SH-SY5Y (cell line): ENCODE measurements at regions not wholly inside any gene's neighbourhood (a gene's known extent, or its start where the extent isn't known, plus 50 kb on each side); places are given as distances from the start of the nearest gene placed in this dataset.

ENCODE experiments used
- GATA2 ChIP-seq: IDR thresholded peaks from 2 replicates; pipeline ENCODE4 v1.6.1; 2011; ENCODE audit warnings: mild to moderate bottlenecking, low read depth, low read length
- GATA3 ChIP-seq: IDR thresholded peaks from 2 replicates; pipeline ENCODE4 v1.6.1; 2011; ENCODE audit warnings: low read depth, mild to moderate bottlenecking, low read length, moderate library complexity

DNA sequence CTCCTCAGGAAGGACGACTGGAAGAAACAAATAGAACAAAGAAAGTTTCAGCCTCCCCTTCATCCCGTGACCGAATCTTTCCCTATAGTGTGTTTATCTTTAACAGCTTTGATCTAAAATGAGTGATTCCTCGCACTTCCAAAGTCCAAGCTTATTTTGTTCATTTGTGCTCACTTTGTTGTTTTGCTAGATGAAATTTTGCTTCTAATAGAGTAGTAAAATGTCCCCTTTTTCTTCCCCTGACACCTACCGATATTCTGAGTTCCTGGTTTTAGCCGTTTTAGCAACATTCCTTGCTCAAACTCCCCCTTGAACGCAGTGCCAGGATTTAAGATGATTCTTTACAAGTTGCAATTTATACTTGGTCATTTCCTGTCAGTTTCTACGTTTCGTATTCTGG, 204.2 kb downstream of the FGF9 start:
- TF ChIP-seq GATA3 (no peak), GATA2 (no peak)
